Thyroid gland (tissue), 4 donors: ENCODE measurements at regions not wholly inside any gene's neighbourhood (a gene's known extent, or its start where the extent isn't known, plus 50 kb on each side); places are given as distances from the start of the nearest gene placed in this dataset.

Source experiments
- DNase-seq, 2 donors: peaks; one replicate each; pipeline ENCODE4 v3.0.0-alpha.2; 2019
- H3K27ac ChIP-seq, 3 donors: fragments of 200-600 bp; sonication (generic); 1 replicate in 2 of 3; 2 replicates in 1 of 3; pipeline ENCODE4 v1.5.1; 2016 to 2019; ENCODE audit warnings: mild to moderate bottlenecking in 1 of 3, moderate library complexity in 1 of 3
- H3K27me3 ChIP-seq: fragments of 200-600 bp; sonication (generic); one replicate; pipeline ENCODE4 v1.5.1; 2019
- H3K36me3 ChIP-seq, 2 donors: fragments of 200-600 bp; sonication (generic); one replicate each; pipeline ENCODE4 v1.5.1; 2016 to 2019
- H3K4me1 ChIP-seq, 2 donors: fragments of 200-600 bp; sonication (generic); one replicate each; pipeline ENCODE4 v1.5.1; 2017 to 2019
- H3K4me3 ChIP-seq, 3 donors: fragments of 200-600 bp; sonication (generic); replicated peaks in 1 of 3; 1 replicate in 2 of 3; 2 replicates in 1 of 3; pipeline ENCODE4 v1.5.1; 2016; ENCODE audit warnings: mild to moderate bottlenecking in 1 of 3
- H3K9me3 ChIP-seq: fragments of 200-600 bp; sonication (generic); one replicate; pipeline ENCODE4 v1.5.1; 2017
- CTCF ChIP-seq, 6 experiments: fragments of 200-600 bp in 3 of 6; fragments of 450-650 bp in 3 of 6; sonication (generic) in 3 of 6; IDR thresholded peaks; one replicate each; pipeline ENCODE4 v1.5.1; 2016 to 2019; ENCODE audit warnings: antibody characterized with exemption in 6 of 6, mild to moderate bottlenecking in 2 of 6, inconsistent platforms in 1 of 6, moderate library complexity in 1 of 6
- POLR2A ChIP-seq, 2 donors: fragments of 450-650 bp; IDR thresholded peaks; one replicate each; pipeline ENCODE4 v1.6.1; 2017; ENCODE audit warnings: antibody characterized with exemption in 2 of 2, mild to moderate bottlenecking in 2 of 2, moderate library complexity in 1 of 2
- WGBS, 2 donors: methylation state at CpG; one replicate each; pipeline ENCODE4 v1.1.5; 2017; 5-methylcytosine and 5-hydroxymethylcytosine counted together
- intact Hi-C: fragments of 100-400 bp; cut with DNase I; formaldehyde crosslinking; loops from one replicate; pipeline ENCODE4 v1.15.1; 2023

- intact Hi-C loops, result no loop called here
- DNase-seq, result no peak
- H3K27ac ChIP-seq, result peak overlapping the region; percentile 16 to 77 (median 76)
These were observed 148.1 kb downstream of the CEBPB start for GRCh38 chr20:50338479-50339391.

GRCh38 chr20:50339466-50339901, 148.9 kb downstream of the CEBPB start:
- Histone ChIP-seq H3K36me3 (no peaks in the 10 kb centered on the region), H3K4me3 (no peak overlapping the region), H3K27me3 (no peaks in the 10 kb centered on the region), H3K4me1 (peaks cover 5 to 38% of the 10 kb centered on the region in 2 donors), H3K9me3 (no peaks in the 10 kb centered on the region), H3K27ac (peak overlapping the region in 2 of 3 donors; percentile 76 to 77)
- no peak for TF ChIP-seq POLR2A (IDR thresholded peaks at IDR 0.05)
- no peak for TF ChIP-seq CTCF (IDR thresholded peaks at IDR 0.05)
- DNase-seq, result no peak
- intact Hi-C loops, result no loop called here
- WGBS, 2 donors, result 78 to 87% methylated on average over 3 of the region's 3 CpGs

More at GRCh38 chr20:50338479-50339391, 148.1 kb downstream of the CEBPB start:
- Histone ChIP-seq H3K4me3 (no peak overlapping the region), H3K36me3 (no peaks in the 10 kb centered on the region), H3K27me3 (no peaks in the 10 kb centered on the region), H3K9me3 (no peaks in the 10 kb centered on the region), H3K4me1 (peaks cover 6 to 43% of the 10 kb centered on the region in 2 donors)
- TF ChIP-seq CTCF (IDR thresholded peaks at IDR 0.05), result no peak
- no peak for TF ChIP-seq POLR2A (IDR thresholded peaks at IDR 0.05)
- 52 to 75% methylated on average over 12 of the region's 12 CpGs for WGBS, 2 donors

- no peaks in the 10 kb centered on the region for H3K27me3 ChIP-seq
- no peaks in the 10 kb centered on the region for H3K9me3 ChIP-seq
- 90 to 96% methylated on average over 6 to 7 of the region's 7 CpGs for WGBS, 2 donors
- no peak overlapping the region for H3K27ac ChIP-seq
- no peaks in the 10 kb centered on the region for H3K36me3 ChIP-seq
- H3K4me1 ChIP-seq, result peaks cover 5 to 38% of the 10 kb centered on the region in 2 donors
- DNase-seq, result no peak
- intact Hi-C loops, result no loop called here
- TF ChIP-seq POLR2A (IDR thresholded peaks at IDR 0.05), result no peak
- TF ChIP-seq CTCF (IDR thresholded peaks at IDR 0.05), result no peak
- no peak overlapping the region for H3K4me3 ChIP-seq
These were observed 149.9 kb downstream of the CEBPB start for GRCh38 chr20:50340541-50340940.

- WGBS, 2 donors, result 93% methylated on average over 9 of the region's 9 CpGs
- DNase-seq, result no peak
- TF ChIP-seq CTCF (IDR thresholded peaks at IDR 0.05) (no peak), POLR2A (IDR thresholded peaks at IDR 0.05) (no peak)
- Histone ChIP-seq H3K9me3 (no peaks in the 10 kb centered on the region), H3K27me3 (no peaks in the 10 kb centered on the region), H3K4me1 (peaks cover 11 to 41% of the 10 kb centered on the region in 2 donors), H3K36me3 (no peaks in the 10 kb centered on the region), H3K27ac (no peak overlapping the region), H3K4me3 (no peak overlapping the region)
- intact Hi-C loops, result no loop called here
These were observed 150.4 kb downstream of the CEBPB start for GRCh38 chr20:50341050-50341449.
